ENCODE measurements at regions not wholly inside any gene's neighbourhood (a gene's known extent, or its start where the extent isn't known, plus 50 kb on each side); places are given as distances from the start of the nearest gene placed in this dataset.

DNA sequence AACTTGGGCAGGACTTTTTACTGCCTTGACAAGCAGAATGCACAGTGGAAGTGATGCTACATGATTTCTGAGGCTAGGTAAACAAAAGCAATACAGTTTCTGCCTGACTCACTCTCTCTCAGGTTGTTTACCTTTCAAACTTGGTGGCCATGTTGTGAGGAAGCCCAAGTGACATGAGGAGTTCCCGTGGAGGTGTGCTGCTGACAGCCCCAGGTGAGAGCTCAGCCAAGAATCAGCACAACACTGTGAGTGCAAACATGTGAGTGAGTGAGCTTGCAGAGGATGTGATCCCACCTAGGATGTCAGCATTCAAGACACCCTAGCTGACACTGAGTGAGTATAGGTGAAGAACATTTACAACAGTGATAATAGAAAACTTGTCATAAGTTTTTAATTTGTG, 71.1 kb upstream of the IFNAR2 start:
- H3K4me1 Mint-ChIP-seq (ENCODE audit: low read depth) = no peaks in the 10 kb centered on the region
- no peak overlapping the region for H3K4me3 Mint-ChIP-seq
- no peak for DNase-seq
- ChIA-PET POLR2A (no interaction called here), CTCF (interaction anchor here (1.5 kb wide), 1 partner anchor 38 kb away, joined by 3 read pairs; no protein-coding TSS in a partner anchor)
- H3K9me3 Mint-ChIP-seq (ENCODE audit: insufficient read depth) = no peaks in the 10 kb centered on the region
- ATAC-seq = no peak
- no peaks in the 10 kb centered on the region for H3K36me3 Mint-ChIP-seq (ENCODE audit: low read depth)
- peaks cover 38% of the 10 kb centered on the region for H3K27me3 Mint-ChIP-seq (ENCODE audit: low read depth)
- H3K27ac Mint-ChIP-seq = no peak overlapping the region

DNA sequence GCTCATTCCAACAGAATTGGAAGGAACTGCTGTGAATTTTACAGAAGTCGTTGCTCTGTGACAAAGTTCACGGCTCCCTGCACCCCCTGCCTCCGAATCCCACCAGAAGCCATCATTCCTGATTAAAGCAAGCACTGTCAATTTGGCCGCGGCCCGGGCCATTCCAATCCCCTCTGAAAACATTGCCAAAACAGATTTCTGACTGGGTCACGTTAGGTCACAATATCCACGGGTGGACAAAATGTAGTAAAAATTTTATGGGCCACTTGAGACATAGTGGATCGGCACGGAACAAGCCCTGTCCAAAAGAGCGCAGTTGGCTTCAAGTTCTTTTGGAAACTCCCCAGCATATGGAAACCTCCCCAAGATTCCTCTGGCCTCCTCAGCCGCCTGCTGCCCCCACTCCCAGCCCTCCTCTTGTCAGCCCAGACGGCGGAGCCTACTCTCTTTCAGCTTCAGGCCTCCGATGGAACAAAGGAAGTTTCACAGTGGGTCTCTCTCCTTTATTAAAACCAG, 67.2 kb upstream of the IFNAR2 start:
- H3K36me3 Mint-ChIP-seq (ENCODE audit: low read depth) = no peaks in the 10 kb centered on the region
- no peaks in the 10 kb centered on the region for H3K4me1 Mint-ChIP-seq (ENCODE audit: low read depth)
- DNase-seq (no peak), ATAC-seq (no peak)
- no peak overlapping the region for H3K27ac Mint-ChIP-seq
- POLR2A ChIA-PET = no interaction called here
- no peaks in the 10 kb centered on the region for H3K9me3 Mint-ChIP-seq (ENCODE audit: insufficient read depth)
- CTCF ChIA-PET = interaction anchor here (1.4 kb wide), 1 partner anchor 35 kb away, joined by 3 read pairs; no protein-coding TSS in a partner anchor
- peaks cover 25% of the 10 kb centered on the region for H3K27me3 Mint-ChIP-seq (ENCODE audit: low read depth)
- no peak overlapping the region for H3K4me3 Mint-ChIP-seq

GRCh38 chr21:33168886-33169285, 60.9 kb upstream of the IFNAR2 start:
- Mint-ChIP-seq H3K4me3 (no peak overlapping the region), H3K4me1 (ENCODE audit: low read depth) (no peaks in the 10 kb centered on the region), H3K27ac (no peak overlapping the region), H3K27me3 (ENCODE audit: low read depth) (peaks cover 1% of the 10 kb centered on the region), H3K36me3 (ENCODE audit: low read depth) (no peaks in the 10 kb centered on the region), H3K9me3 (ENCODE audit: insufficient read depth) (no peaks in the 10 kb centered on the region)
- POLR2A ChIA-PET = no interaction called here
- DNase-seq (no peak), ATAC-seq (no peak)
- CTCF ChIA-PET = no interaction called here

DNA sequence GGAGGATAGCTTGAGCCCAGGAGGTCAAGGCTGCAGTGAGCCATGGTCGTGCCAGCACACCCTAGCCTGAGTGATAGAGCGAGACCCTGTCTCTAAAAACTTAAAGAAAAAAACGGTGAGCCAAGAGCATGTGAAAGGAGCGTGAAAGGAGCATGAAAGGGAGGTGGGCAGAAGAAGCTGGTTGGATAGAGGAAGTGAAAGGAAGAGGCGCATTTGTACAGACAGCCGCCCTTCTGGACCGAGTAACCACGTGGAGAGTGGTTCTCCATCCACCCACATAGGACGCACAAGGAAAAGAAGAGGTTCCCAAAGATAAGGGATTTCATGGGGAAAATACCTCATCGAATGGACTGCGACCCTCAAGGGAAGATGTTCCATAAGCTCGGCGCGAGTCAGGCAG, 60.4 kb upstream of the IFNAR2 start:
- Mint-ChIP-seq H3K9me3 (ENCODE audit: insufficient read depth) (no peaks in the 10 kb centered on the region), H3K4me1 (ENCODE audit: low read depth) (no peaks in the 10 kb centered on the region), H3K4me3 (no peak overlapping the region), H3K27ac (no peak overlapping the region), H3K27me3 (ENCODE audit: low read depth) (peaks cover 1% of the 10 kb centered on the region), H3K36me3 (ENCODE audit: low read depth) (no peaks in the 10 kb centered on the region)
- ChIA-PET POLR2A (no interaction called here), CTCF (no interaction called here)
- ATAC-seq (no peak), DNase-seq (no peak)

DNA sequence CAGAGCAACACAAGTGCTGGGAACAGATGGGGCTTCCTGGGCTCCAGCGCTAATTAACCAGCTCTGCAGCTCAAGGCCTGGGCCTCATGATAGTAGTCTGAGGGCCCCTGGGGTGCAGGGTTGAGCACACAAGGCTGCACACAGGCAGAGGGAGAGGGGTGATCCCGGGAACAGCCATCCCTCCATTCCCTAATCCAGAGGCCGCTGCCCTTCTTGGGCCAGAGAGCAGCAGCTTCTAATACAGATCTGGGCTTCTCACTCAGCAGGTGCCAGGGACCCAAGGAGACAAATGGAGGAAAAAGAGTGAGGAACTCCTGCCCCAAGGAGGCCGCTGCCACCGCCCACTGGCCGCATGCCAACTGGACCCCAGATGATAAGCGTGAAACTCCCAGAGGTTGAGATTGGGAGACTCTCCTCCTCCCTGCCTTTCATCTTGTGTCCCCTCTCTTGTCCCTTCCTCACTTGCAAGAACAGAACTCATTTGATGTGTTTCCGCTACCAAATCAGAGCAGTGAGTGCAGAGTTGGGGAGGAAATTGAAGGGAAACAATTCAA, 58.0 kb upstream of the IFNAR2 start:
- Mint-ChIP-seq H3K27ac (no peak overlapping the region), H3K4me1 (ENCODE audit: low read depth) (no peaks in the 10 kb centered on the region), H3K36me3 (ENCODE audit: low read depth) (no peaks in the 10 kb centered on the region), H3K9me3 (ENCODE audit: insufficient read depth) (no peaks in the 10 kb centered on the region), H3K27me3 (ENCODE audit: low read depth) (peaks cover 7% of the 10 kb centered on the region), H3K4me3 (no peak overlapping the region)
- ChIA-PET POLR2A (no interaction called here), CTCF (no interaction called here)
- ATAC-seq = no peak
- no peak for DNase-seq

GRCh38 chr21:33174756-33175155, 55.0 kb upstream of the IFNAR2 start:
- H3K4me3 Mint-ChIP-seq = no peak overlapping the region
- CTCF ChIA-PET = no interaction called here
- no peaks in the 10 kb centered on the region for H3K9me3 Mint-ChIP-seq (ENCODE audit: insufficient read depth)
- H3K36me3 Mint-ChIP-seq (ENCODE audit: low read depth) = no peaks in the 10 kb centered on the region
- DNase-seq (no peak), ATAC-seq (no peak)
- POLR2A ChIA-PET = no interaction called here
- no peaks in the 10 kb centered on the region for H3K4me1 Mint-ChIP-seq (ENCODE audit: low read depth)
- H3K27ac Mint-ChIP-seq = no peak overlapping the region
- peaks cover 5% of the 10 kb centered on the region for H3K27me3 Mint-ChIP-seq (ENCODE audit: low read depth)

Measured in activated CD8-positive, alpha-beta T cell treated with anti-CD3 and anti-CD28 coated beads, Interleukin-2, amount 10 ng/mL, durations not matched to agents 7 days and 5 days (primary cell).